ENCODE measurements at regions not wholly inside any gene's neighbourhood (a gene's known extent, or its start where the extent isn't known, plus 50 kb on each side); places are given as distances from the start of the nearest gene placed in this dataset.

- H3K27me3 Mint-ChIP-seq: no peaks in the 10 kb centered on the region
- H3K27ac Mint-ChIP-seq: no peak overlapping the region
- no peaks in the 10 kb centered on the region for H3K4me1 Mint-ChIP-seq
- no peak overlapping the region for H3K4me3 Mint-ChIP-seq
- CTCF ChIA-PET: no interaction called here
- no peaks in the 10 kb centered on the region for H3K9me3 Mint-ChIP-seq
- no peaks in the 10 kb centered on the region for H3K36me3 Mint-ChIP-seq
- DNase-seq: no peak
These were observed 792.1 kb upstream of the ARGLU1 start for GRCh38 chr13:107360010-107360409.

- no peak for DNase-seq
- Mint-ChIP-seq H3K36me3 (no peaks in the 10 kb centered on the region), H3K27ac (no peak overlapping the region), H3K9me3 (peaks cover 3% of the 10 kb centered on the region), H3K4me1 (no peaks in the 10 kb centered on the region), H3K27me3 (no peaks in the 10 kb centered on the region), H3K4me3 (no peak overlapping the region)
- CTCF ChIA-PET: no interaction called here
These were observed 790.9 kb upstream of the ARGLU1 start for GRCh38 chr13:107358866-107359265.

- no peak for DNase-seq
- Mint-ChIP-seq H3K4me3 (no peak overlapping the region), H3K4me1 (no peaks in the 10 kb centered on the region), H3K9me3 (peaks cover 6% of the 10 kb centered on the region), H3K27me3 (no peaks in the 10 kb centered on the region), H3K36me3 (no peaks in the 10 kb centered on the region), H3K27ac (no peak overlapping the region)
- CTCF ChIA-PET: no interaction called here
These were observed 783.4 kb upstream of the ARGLU1 start for GRCh38 chr13:107351305-107351704.

- H3K4me1 Mint-ChIP-seq: no peaks in the 10 kb centered on the region
- H3K27me3 Mint-ChIP-seq: no peaks in the 10 kb centered on the region
- no peaks in the 10 kb centered on the region for H3K36me3 Mint-ChIP-seq
- peaks cover 3% of the 10 kb centered on the region for H3K9me3 Mint-ChIP-seq
- H3K27ac Mint-ChIP-seq: no peak overlapping the region
- CTCF ChIA-PET: no interaction called here
- no peak overlapping the region for H3K4me3 Mint-ChIP-seq
- no peak for DNase-seq
These were observed 781.0 kb upstream of the ARGLU1 start for GRCh38 chr13:107348925-107349324.

GRCh38 chr13:107348471-107348870, 780.5 kb upstream of the ARGLU1 start:
- Mint-ChIP-seq H3K27ac (no peak overlapping the region), H3K4me1 (no peaks in the 10 kb centered on the region), H3K36me3 (no peaks in the 10 kb centered on the region), H3K9me3 (peaks cover 3% of the 10 kb centered on the region), H3K27me3 (no peaks in the 10 kb centered on the region), H3K4me3 (no peak overlapping the region)
- DNase-seq: no peak
- CTCF ChIA-PET: no interaction called here

- Mint-ChIP-seq H3K4me3 (no peak overlapping the region), H3K4me1 (no peaks in the 10 kb centered on the region), H3K27ac (no peak overlapping the region), H3K36me3 (no peaks in the 10 kb centered on the region), H3K27me3 (no peaks in the 10 kb centered on the region), H3K9me3 (peaks cover 3% of the 10 kb centered on the region)
- CTCF ChIA-PET: no interaction called here
- no peak for DNase-seq
These were observed 779.9 kb upstream of the ARGLU1 start for GRCh38 chr13:107347641-107348369.

- no peaks in the 10 kb centered on the region for H3K4me1 Mint-ChIP-seq
- DNase-seq: no peak
- H3K4me3 Mint-ChIP-seq: no peak overlapping the region
- no peaks in the 10 kb centered on the region for H3K27me3 Mint-ChIP-seq
- no peak overlapping the region for H3K27ac Mint-ChIP-seq
- no peaks in the 10 kb centered on the region for H3K9me3 Mint-ChIP-seq
- CTCF ChIA-PET: no interaction called here
- H3K36me3 Mint-ChIP-seq: no peaks in the 10 kb centered on the region
These were observed 774.8 kb upstream of the ARGLU1 start for GRCh38 chr13:107342747-107343146.

GRCh38 chr13:107339209-107339608, 771.3 kb upstream of the ARGLU1 start:
- no peaks in the 10 kb centered on the region for H3K27me3 Mint-ChIP-seq
- H3K36me3 Mint-ChIP-seq: no peaks in the 10 kb centered on the region
- H3K4me3 Mint-ChIP-seq: no peak overlapping the region
- CTCF ChIA-PET: no interaction called here
- no peaks in the 10 kb centered on the region for H3K4me1 Mint-ChIP-seq
- no peak for DNase-seq
- H3K9me3 Mint-ChIP-seq: no peaks in the 10 kb centered on the region
- no peak overlapping the region for H3K27ac Mint-ChIP-seq

GRCh38 chr13:107332188-107332587, 764.3 kb upstream of the ARGLU1 start:
- H3K4me1 Mint-ChIP-seq: no peaks in the 10 kb centered on the region
- no peaks in the 10 kb centered on the region for H3K27me3 Mint-ChIP-seq
- CTCF ChIA-PET: no interaction called here
- no peak overlapping the region for H3K4me3 Mint-ChIP-seq
- no peak overlapping the region for H3K27ac Mint-ChIP-seq
- DNase-seq: no peak
- H3K36me3 Mint-ChIP-seq: no peaks in the 10 kb centered on the region
- no peaks in the 10 kb centered on the region for H3K9me3 Mint-ChIP-seq

- H3K27me3 Mint-ChIP-seq: no peaks in the 10 kb centered on the region
- DNase-seq: no peak
- H3K4me3 Mint-ChIP-seq: no peak overlapping the region
- H3K4me1 Mint-ChIP-seq: no peaks in the 10 kb centered on the region
- no peak overlapping the region for H3K27ac Mint-ChIP-seq
- no peaks in the 10 kb centered on the region for H3K36me3 Mint-ChIP-seq
- H3K9me3 Mint-ChIP-seq: no peaks in the 10 kb centered on the region
- CTCF ChIA-PET: no interaction called here
These were observed 763.4 kb upstream of the ARGLU1 start for GRCh38 chr13:107331359-107331758.

- no peaks in the 10 kb centered on the region for H3K9me3 Mint-ChIP-seq
- CTCF ChIA-PET: no interaction called here
- H3K4me3 Mint-ChIP-seq: no peak overlapping the region
- no peaks in the 10 kb centered on the region for H3K4me1 Mint-ChIP-seq
- no peak for DNase-seq
- H3K27ac Mint-ChIP-seq: no peak overlapping the region
- H3K27me3 Mint-ChIP-seq: no peaks in the 10 kb centered on the region
- H3K36me3 Mint-ChIP-seq: no peaks in the 10 kb centered on the region
These were observed 762.5 kb upstream of the ARGLU1 start for GRCh38 chr13:107330484-107330883.

- Mint-ChIP-seq H3K27me3 (no peaks in the 10 kb centered on the region), H3K9me3 (no peaks in the 10 kb centered on the region), H3K4me3 (no peak overlapping the region), H3K27ac (no peak overlapping the region), H3K4me1 (no peaks in the 10 kb centered on the region), H3K36me3 (no peaks in the 10 kb centered on the region)
- CTCF ChIA-PET: no interaction called here
- no peak for DNase-seq
These were observed 762.1 kb upstream of the ARGLU1 start for GRCh38 chr13:107329991-107330390.

- no peaks in the 10 kb centered on the region for H3K4me1 Mint-ChIP-seq
- no peaks in the 10 kb centered on the region for H3K36me3 Mint-ChIP-seq
- H3K27me3 Mint-ChIP-seq: no peaks in the 10 kb centered on the region
- H3K4me3 Mint-ChIP-seq: no peak overlapping the region
- H3K9me3 Mint-ChIP-seq: peaks cover 3% of the 10 kb centered on the region
- no peak overlapping the region for H3K27ac Mint-ChIP-seq
- no peak for DNase-seq
- CTCF ChIA-PET: no interaction called here
These were observed 756.7 kb upstream of the ARGLU1 start for GRCh38 chr13:107324416-107325204.

- H3K9me3 Mint-ChIP-seq: peaks cover 3% of the 10 kb centered on the region
- no peaks in the 10 kb centered on the region for H3K4me1 Mint-ChIP-seq
- H3K36me3 Mint-ChIP-seq: no peaks in the 10 kb centered on the region
- no peak overlapping the region for H3K4me3 Mint-ChIP-seq
- CTCF ChIA-PET: no interaction called here
- no peak overlapping the region for H3K27ac Mint-ChIP-seq
- DNase-seq: no peak
- H3K27me3 Mint-ChIP-seq: no peaks in the 10 kb centered on the region
These were observed 754.3 kb upstream of the ARGLU1 start for GRCh38 chr13:107322228-107322627.

- Mint-ChIP-seq H3K4me1 (no peaks in the 10 kb centered on the region), H3K9me3 (peaks cover 4% of the 10 kb centered on the region), H3K4me3 (no peak overlapping the region), H3K27ac (no peak overlapping the region), H3K27me3 (no peaks in the 10 kb centered on the region), H3K36me3 (no peaks in the 10 kb centered on the region)
- CTCF ChIA-PET: no interaction called here
- no peak for DNase-seq
These were observed 737.2 kb upstream of the ARGLU1 start for GRCh38 chr13:107305178-107305577.
